IMR-90 (cell line): ENCODE measurements at regions not wholly inside any gene's neighbourhood (a gene's known extent, or its start where the extent isn't known, plus 50 kb on each side); places are given as distances from the start of the nearest gene placed in this dataset.

Experiments
- ATAC-seq: fragments of 200-7000 bp; cut with Tn5 transposase; 2 replicates; pipeline ENCODE4 v1.9.1; 2020; ENCODE audit warnings: low read depth, mild to moderate bottlenecking, moderate library complexity
- BruUV-seq: library from RNA; stranded (reverse); fragments of 400-500 nt; replicated peaks from 2 replicates; lab custom pipeline; 2021; lab: Mats Ljungman, UMichigan
- CTCF ChIA-PET: fragments of 300-600 bp; formaldehyde crosslinking; extraction: SDS; loops from one replicate; lab custom pipeline; 2021; ENCODE audit warnings: antibody characterized with exemption; lab: Yijun Ruan, JAX
- POLR2A ChIA-PET: fragments of 300-600 bp; sonication (Branson Sonifier 250); formaldehyde crosslinking; loops from one replicate; lab custom pipeline; 2022; ENCODE audit warnings: antibody characterized with exemption; ENCODE audit not compliant: unreplicated experiment; lab: Charles Lee
- DNase-seq: peaks from one replicate; pipeline ENCODE4 v3.0.0; 2013
- H2AFZ ChIP-seq: replicated peaks from 2 replicates; pipeline ENCODE3; 2013; ENCODE audit warnings: low read length, mild to moderate bottlenecking; ENCODE audit not compliant: poor library complexity
- H2AK5ac ChIP-seq: 2 replicates; pipeline ENCODE4 v1.6.1; 2013; ENCODE audit warnings: low read depth, low read length, inconsistent platforms
- H2AK9ac ChIP-seq: replicated peaks from 2 replicates; pipeline ENCODE3; 2013; ENCODE audit warnings: mild to moderate bottlenecking, low read depth, low read length, moderate library complexity; ENCODE audit not compliant: poor library complexity
- H2BK120ac ChIP-seq: 2 replicates; pipeline ENCODE4 v1.6.1; 2013; ENCODE audit warnings: low read depth, low read length, inconsistent platforms
- H2BK15ac ChIP-seq: 3 replicates; pipeline ENCODE4 v1.6.1; 2013; ENCODE audit warnings: low read depth, low read length, inconsistent platforms
- H2BK20ac ChIP-seq: 2 replicates; pipeline ENCODE4 v1.6.1; 2013; ENCODE audit warnings: low read depth, mild to moderate bottlenecking, inconsistent platforms, low read length, moderate library complexity
- H2BK5ac ChIP-seq: 2 replicates; pipeline ENCODE4 v1.6.1; 2013; ENCODE audit warnings: mild to moderate bottlenecking, low read depth, low read length, inconsistent platforms; ENCODE audit not compliant: poor library complexity, severe bottlenecking
- H3K14ac ChIP-seq: replicated peaks from 2 replicates; pipeline ENCODE4 v1.6.1; 2013; ENCODE audit warnings: low read depth, low read length, inconsistent platforms
- H3K18ac ChIP-seq: 2 replicates; pipeline ENCODE4 v1.6.1; 2013; ENCODE audit warnings: low read depth, low read length, control low read depth
- H3K23ac ChIP-seq: 2 replicates; pipeline ENCODE4 v1.6.1; 2013; ENCODE audit warnings: low read depth, low read length, inconsistent platforms
- H3K27ac ChIP-seq: 2 replicates; pipeline ENCODE4 v1.5.1; 2013; ENCODE audit warnings: mild to moderate bottlenecking, control low read depth, low read length; ENCODE audit not compliant: insufficient read depth
- H3K27me3 ChIP-seq: 2 replicates; pipeline ENCODE4 v1.6.1; 2013; ENCODE audit warnings: low read length; ENCODE audit not compliant: control insufficient read depth, insufficient read depth
- H3K36me3 ChIP-seq: 2 replicates; pipeline ENCODE4 v1.6.1; 2013; ENCODE audit warnings: low read length, mixed read lengths; ENCODE audit not compliant: control insufficient read depth, insufficient read depth
- H3K4ac ChIP-seq: 2 replicates; pipeline ENCODE4 v1.6.1; 2013; ENCODE audit warnings: low read depth, low read length, inconsistent platforms
- H3K4me1 ChIP-seq: 2 replicates; pipeline ENCODE4 v1.6.1; 2013; ENCODE audit warnings: low read length, mixed read lengths; ENCODE audit not compliant: control insufficient read depth, insufficient read depth
- H3K4me2 ChIP-seq: 2 replicates; pipeline ENCODE4 v1.6.1; 2013; ENCODE audit warnings: low read depth, mild to moderate bottlenecking, control low read depth, low read length, moderate library complexity
- H3K4me3 ChIP-seq: 2 replicates; pipeline ENCODE4 v1.5.1; 2013; ENCODE audit warnings: low read depth, mild to moderate bottlenecking, control low read depth, low read length, moderate library complexity; ENCODE audit not compliant: insufficient read depth
- H3K56ac ChIP-seq: 2 replicates; pipeline ENCODE4 v1.6.1; 2013; ENCODE audit warnings: low read length, inconsistent platforms; ENCODE audit not compliant: insufficient read depth; ENCODE audit errors: extremely low read depth
- H3K79me1 ChIP-seq, 2 experiments: 2 replicates each; pipeline ENCODE4 v1.6.1; 2013; ENCODE audit warnings: low read length in 2 of 2, inconsistent platforms in 1 of 2, low read depth in 1 of 2
- H3K9ac ChIP-seq: 2 replicates; pipeline ENCODE4 v1.6.1; 2013; ENCODE audit warnings: low read depth, low read length, control low read depth
- H3K9me1 ChIP-seq: 2 replicates; pipeline ENCODE4 v1.6.1; 2013; ENCODE audit warnings: low read length, inconsistent platforms; ENCODE audit not compliant: insufficient read depth
- H3K9me3 ChIP-seq: 2 replicates; pipeline ENCODE4 v1.6.1; 2013; ENCODE audit warnings: low read length; ENCODE audit not compliant: control insufficient read depth, insufficient read depth
- H4K20me1 ChIP-seq: 2 replicates; pipeline ENCODE4 v1.6.1; 2013; ENCODE audit warnings: low read length, inconsistent platforms; ENCODE audit not compliant: insufficient read depth
- H4K5ac ChIP-seq: 2 replicates; pipeline ENCODE4 v1.6.1; 2013; ENCODE audit warnings: mild to moderate bottlenecking, low read depth, low read length, control low read depth
- H4K8ac ChIP-seq, 2 experiments: 2 replicates each; pipeline ENCODE4 v1.6.1; 2013; ENCODE audit warnings: low read depth in 2 of 2, low read length in 2 of 2, control low read depth in 1 of 2, inconsistent platforms in 1 of 2
- H4K91ac ChIP-seq: 2 replicates; pipeline ENCODE4 v1.6.1; 2013; ENCODE audit warnings: low read depth, low read length, inconsistent platforms; ENCODE audit not compliant: insufficient read depth
- CEBPB ChIP-seq: IDR thresholded peaks from 2 replicates; pipeline ENCODE4 v1.6.1; 2012; ENCODE audit warnings: low read depth, low read length, improper control_type of control experiment
- CHD1 ChIP-seq: IDR thresholded peaks from 2 replicates; pipeline ENCODE4 v1.6.1; 2012; ENCODE audit warnings: low read depth, low read length, improper control_type of control experiment
- FOS ChIP-seq: fragments of 150-350 bp; IDR thresholded peaks from 2 replicates; pipeline ENCODE4 v1.6.1; 2016; ENCODE audit warnings: low read depth, low read length
- MAFK ChIP-seq: IDR thresholded peaks from 2 replicates; pipeline ENCODE4 v1.6.1; 2012; ENCODE audit warnings: low read depth, low read length, improper control_type of control experiment
- MAZ ChIP-seq: IDR thresholded peaks from 2 replicates; pipeline ENCODE4 v1.6.1; 2012; ENCODE audit warnings: low read depth, mild to moderate bottlenecking, low read length, improper control_type of control experiment, moderate library complexity, borderline replicate concordance
- NFE2L2 ChIP-seq: fragments of 150-350 bp; IDR thresholded peaks from 2 replicates; pipeline ENCODE4 v1.6.1; 2016; ENCODE audit warnings: low read depth, mild to moderate bottlenecking, low read length
- RAD21 ChIP-seq: IDR thresholded peaks from 2 replicates; pipeline ENCODE4 v1.6.1; 2012; ENCODE audit warnings: low read length, improper control_type of control experiment
- RFX5 ChIP-seq: IDR thresholded peaks from 2 replicates; pipeline ENCODE4 v1.8.0; 2012; ENCODE audit warnings: low read depth, mild to moderate bottlenecking, low read length, moderate library complexity
- SMC3 ChIP-seq: fragments of 150-350 bp; IDR thresholded peaks from 2 replicates; pipeline ENCODE4 v1.6.1; 2016; ENCODE audit warnings: low read depth, mild to moderate bottlenecking, antibody characterized with exemption, low read length, moderate library complexity
- WGBS, 2 experiments: methylation state at CpG; one replicate each; pipeline versions ENCODE4 v1.1.5 to v1.1.7; 2013; ENCODE audit warnings: missing lambda C conversion rate in 2 of 2; ENCODE audit not compliant: insufficient read length in 1 of 2; ENCODE audit errors: extremely low coverage in 2 of 2; 5-methylcytosine and 5-hydroxymethylcytosine counted together
- dilution Hi-C: fragments of 300-500 bp; cut with HindIII; formaldehyde crosslinking; loops from one replicate; pipeline ENCODE4 v1.14.3; 2018; ENCODE audit warnings: low sequenced_read_pairs; ENCODE audit not compliant: unreplicated experiment
- in situ Hi-C: fragments of 300-500 bp; cut with MboI; formaldehyde crosslinking; loops from 3 replicates; pipeline ENCODE4 v1.14.3; 2019; ENCODE audit warnings: low sequenced_read_pairs, inconsistent platforms, mixed read lengths
- intact Hi-C: fragments of 100-400 bp; cut with micrococcal nuclease; formaldehyde crosslinking; loops from 2 replicates; pipeline ENCODE4 v1.10.0; 2022
- TF ChIP-seq, protein P1 (sequence below): conservative IDR thresholded peaks from 2 replicates; pipeline ENCODE4 v1.5.1; 2012; ENCODE audit warnings: mild to moderate bottlenecking, low read depth, low read length, improper control_type of control experiment
- TF ChIP-seq, protein P2 (sequence below): fragments of 150-350 bp; IDR thresholded peaks from 2 replicates; pipeline ENCODE4 v1.6.1; 2017; ENCODE audit warnings: mild to moderate bottlenecking, antibody characterized with exemption, low read length, low read depth

- H3K18ac ChIP-seq: no peak overlapping the region
- in situ Hi-C loops (no loop called here), dilution Hi-C loops (no loop called here), intact Hi-C loops (no loop called here)
- BruUV-seq: no TSS peak
- H3K4me1 ChIP-seq: peaks cover 15% of the 10 kb centered on the region
- peaks cover 4% of the 10 kb centered on the region; the same call in 1 of the 2 replicates for H3K9me1 ChIP-seq
- no peaks in the 10 kb centered on the region for H3K79me1 ChIP-seq
- H4K20me1 ChIP-seq: no peaks in the 10 kb centered on the region
- H2BK15ac ChIP-seq: no peak overlapping the region
- H2AFZ ChIP-seq: no peak overlapping the region
- no peak overlapping the region for H3K4ac ChIP-seq
- TF ChIP-seq FOS: no peak
- TF ChIP-seq CHD1: no peak
- no peak for TF ChIP-seq MAZ
- no peak for TF ChIP-seq RAD21
- no peak for TF ChIP-seq SMC3
- no peak for TF ChIP-seq RFX5
- no peak for TF ChIP-seq MAFK
- TF ChIP-seq CEBPB: no peak
- no peak for TF ChIP-seq NFE2L2
- TF ChIP-seq, protein P1, sequence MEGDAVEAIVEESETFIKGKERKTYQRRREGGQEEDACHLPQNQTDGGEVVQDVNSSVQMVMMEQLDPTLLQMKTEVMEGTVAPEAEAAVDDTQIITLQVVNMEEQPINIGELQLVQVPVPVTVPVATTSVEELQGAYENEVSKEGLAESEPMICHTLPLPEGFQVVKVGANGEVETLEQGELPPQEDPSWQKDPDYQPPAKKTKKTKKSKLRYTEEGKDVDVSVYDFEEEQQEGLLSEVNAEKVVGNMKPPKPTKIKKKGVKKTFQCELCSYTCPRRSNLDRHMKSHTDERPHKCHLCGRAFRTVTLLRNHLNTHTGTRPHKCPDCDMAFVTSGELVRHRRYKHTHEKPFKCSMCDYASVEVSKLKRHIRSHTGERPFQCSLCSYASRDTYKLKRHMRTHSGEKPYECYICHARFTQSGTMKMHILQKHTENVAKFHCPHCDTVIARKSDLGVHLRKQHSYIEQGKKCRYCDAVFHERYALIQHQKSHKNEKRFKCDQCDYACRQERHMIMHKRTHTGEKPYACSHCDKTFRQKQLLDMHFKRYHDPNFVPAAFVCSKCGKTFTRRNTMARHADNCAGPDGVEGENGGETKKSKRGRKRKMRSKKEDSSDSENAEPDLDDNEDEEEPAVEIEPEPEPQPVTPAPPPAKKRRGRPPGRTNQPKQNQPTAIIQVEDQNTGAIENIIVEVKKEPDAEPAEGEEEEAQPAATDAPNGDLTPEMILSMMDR: no peak
- TF ChIP-seq, protein P2, sequence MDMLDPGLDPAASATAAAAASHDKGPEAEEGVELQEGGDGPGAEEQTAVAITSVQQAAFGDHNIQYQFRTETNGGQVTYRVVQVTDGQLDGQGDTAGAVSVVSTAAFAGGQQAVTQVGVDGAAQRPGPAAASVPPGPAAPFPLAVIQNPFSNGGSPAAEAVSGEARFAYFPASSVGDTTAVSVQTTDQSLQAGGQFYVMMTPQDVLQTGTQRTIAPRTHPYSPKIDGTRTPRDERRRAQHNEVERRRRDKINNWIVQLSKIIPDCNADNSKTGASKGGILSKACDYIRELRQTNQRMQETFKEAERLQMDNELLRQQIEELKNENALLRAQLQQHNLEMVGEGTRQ: no peak
- H3K36me3 ChIP-seq: no peaks in the 10 kb centered on the region
- no peaks in the 10 kb centered on the region for H3K9me3 ChIP-seq
- H2AK9ac ChIP-seq: peak overlapping the region; percentile 15
- H3K4me3 ChIP-seq: no peak overlapping the region
- no peak overlapping the region for H2BK20ac ChIP-seq
- no peak overlapping the region for H3K9ac ChIP-seq
- H3K14ac ChIP-seq: no peak overlapping the region
- no peak overlapping the region for H4K8ac ChIP-seq
- no peak for ATAC-seq
- DNase-seq: no peak
- 100% methylated on average over 1 of the region's 4 CpGs; no CpG with 5 or more reads in 1 of the 2 experiments for WGBS, 2 experiments
- no peak overlapping the region for H2BK5ac ChIP-seq
- H3K56ac ChIP-seq: no peak overlapping the region
- H3K4me2 ChIP-seq: no peak overlapping the region
- no peak overlapping the region for H3K27ac ChIP-seq
- H3K27me3 ChIP-seq: no peaks in the 10 kb centered on the region
- no peak overlapping the region for H2AK5ac ChIP-seq
- no peak overlapping the region for H3K23ac ChIP-seq
- no peak overlapping the region for H2BK120ac ChIP-seq
- ChIA-PET CTCF (interaction anchor here (0.7 kb wide), 1 partner anchor 257 kb away, joined by 3 read pairs; no protein-coding TSS in a partner anchor), POLR2A (no interaction called here)
- H4K5ac ChIP-seq: no peak overlapping the region
- no peak overlapping the region for H4K91ac ChIP-seq
Measured at GRCh38 chr6:14454473-14454775, 336.9 kb downstream of the CD83 start.
